GM12891 (cell line): ENCODE measurements at regions not wholly inside any gene's neighbourhood (a gene's known extent, or its start where the extent isn't known, plus 50 kb on each side); places are given as distances from the start of the nearest gene placed in this dataset.

ENCODE experiments used
- POLR2A ChIP-seq: IDR thresholded peaks from 2 replicates; pipeline ENCODE4 v1.6.1; 2011; ENCODE audit warnings: low read depth, low read length, control low read depth
- POLR2AphosphoS5 ChIP-seq: IDR thresholded peaks from 2 replicates; pipeline ENCODE4 v1.6.1; 2011; ENCODE audit warnings: low read depth, low read length, control low read depth
- SPI1 ChIP-seq: IDR thresholded peaks from 2 replicates; pipeline ENCODE4 v1.6.1; 2011; ENCODE audit warnings: low read depth, low read length, control low read depth

GRCh38 chr7:12136523-12136922 is 74.6 kb upstream of the TMEM106B start:
- TF ChIP-seq POLR2A (no peak), POLR2AphosphoS5 (no peak), SPI1 (no peak)
